AG09309 (cell line): ENCODE measurements at regions not wholly inside any gene's neighbourhood (a gene's known extent, or its start where the extent isn't known, plus 50 kb on each side); places are given as distances from the start of the nearest gene placed in this dataset.
"Not testable (repeated sequence)": the region's sequence is repeated elsewhere in the genome, so short reads cannot be mapped to it uniquely, and the experiment has no call there.

Experiments used
- DNase-seq: peaks from one replicate; pipeline ENCODE4 v3.0.0-alpha.2; 2010; ENCODE audit warnings: low read depth
- H3K4me3 ChIP-seq: 2 replicates; pipeline ENCODE4 v1.5.1; 2011; ENCODE audit warnings: mild to moderate bottlenecking, low read depth, low read length, moderate library complexity; ENCODE audit not compliant: control insufficient read depth
- CTCF ChIP-seq: IDR thresholded peaks from 2 replicates; pipeline ENCODE4 v1.5.1; 2011; ENCODE audit warnings: mild to moderate bottlenecking, low read depth, low read length, inconsistent platforms; ENCODE audit not compliant: insufficient read depth, control insufficient read depth; ENCODE audit errors: missing control alignments

DNA sequence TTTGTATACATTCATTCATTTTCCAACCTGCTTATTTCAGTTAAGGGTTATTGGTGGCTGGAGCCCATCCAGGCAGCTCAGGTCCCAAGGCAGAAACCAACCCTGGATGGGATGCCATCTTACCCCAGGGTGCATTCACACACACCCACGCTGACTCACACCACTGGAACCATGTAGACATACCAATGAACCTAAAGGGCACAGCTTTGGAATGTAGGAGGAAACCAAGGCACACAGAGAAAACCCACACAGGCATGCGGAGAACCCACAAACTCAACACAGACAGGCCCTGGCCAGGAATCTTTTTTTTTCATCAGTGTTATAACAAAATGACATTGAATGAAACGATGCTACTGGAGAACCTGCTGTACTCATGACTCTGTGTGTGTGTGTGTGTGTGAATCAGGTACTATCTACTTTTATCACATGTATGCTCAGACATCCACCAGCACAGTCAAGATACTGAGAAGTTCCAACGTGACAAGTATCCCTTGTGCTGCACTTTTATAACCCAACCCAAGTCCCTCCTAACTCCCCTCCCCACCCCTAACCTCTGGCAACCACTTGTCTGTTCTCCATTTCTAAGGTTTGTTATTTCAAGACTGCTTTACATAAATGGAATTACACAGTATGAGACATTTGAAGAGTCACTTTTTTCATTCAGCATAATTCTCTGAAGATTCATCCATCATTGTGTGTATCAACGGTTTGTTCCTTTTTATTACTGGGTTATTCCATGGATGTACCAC is 286.8 kb upstream of the PLD5 start:
- H3K4me3 ChIP-seq: no peak overlapping the region
- no peak for DNase-seq
- no peak for TF ChIP-seq CTCF

DNA sequence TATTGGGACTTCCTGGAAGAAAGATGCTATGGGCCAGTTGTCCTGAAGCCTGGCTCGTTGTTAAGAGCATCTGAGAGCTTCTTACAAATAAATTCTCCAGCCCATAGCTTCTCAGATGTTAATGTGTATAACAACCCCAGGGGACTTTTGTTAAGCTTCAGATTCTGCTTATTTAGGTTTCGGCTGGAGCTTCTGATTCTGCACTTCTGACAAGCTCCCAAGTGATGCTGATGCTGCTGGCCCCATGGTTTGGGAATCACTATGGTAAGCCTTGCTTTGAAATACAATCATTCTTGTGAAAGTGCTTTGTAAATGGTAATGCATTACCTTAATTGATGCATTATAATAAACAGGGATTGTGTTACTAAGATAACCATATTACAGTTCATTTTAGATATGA is 281.8 kb upstream of the PLD5 start:
- no peak for DNase-seq
- H3K4me3 ChIP-seq: no peak overlapping the region
- TF ChIP-seq CTCF: no peak

DNA sequence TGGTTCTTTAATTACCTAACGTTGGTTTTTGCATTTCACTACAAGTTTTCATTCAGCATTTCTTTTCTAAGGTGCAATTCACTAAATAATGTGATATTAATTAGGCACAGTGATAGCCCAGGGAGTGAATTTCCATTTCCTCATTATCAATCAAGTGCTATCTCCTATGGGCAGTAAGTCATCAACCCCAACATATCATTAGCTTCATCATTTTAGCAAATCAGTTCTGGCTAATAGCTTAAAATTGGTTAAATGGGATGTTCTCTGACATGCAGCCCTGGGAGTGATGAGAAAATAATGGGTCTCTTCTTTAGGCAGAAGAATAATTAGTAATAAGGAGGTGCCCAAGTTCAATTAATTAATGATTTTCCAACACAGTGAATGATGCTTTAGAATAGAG is 280.9 kb upstream of the PLD5 start:
- DNase-seq, H3K4me3 ChIP-seq: not testable (repeated sequence)

GRCh38 chr1:242802973-242803372 is 278.5 kb upstream of the PLD5 start:
- TF ChIP-seq CTCF: no peak
- H3K4me3 ChIP-seq: no peak overlapping the region
- DNase-seq: no peak

GRCh38 chr1:242800521-242800920 is 276.0 kb upstream of the PLD5 start:
- no peak overlapping the region for H3K4me3 ChIP-seq
- no peak for DNase-seq
- TF ChIP-seq CTCF: no peak

- H3K4me3 ChIP-seq: no peak overlapping the region
- no peak for DNase-seq
- TF ChIP-seq CTCF: no peak
Measured at GRCh38 chr1:242797856-242798255, 273.4 kb upstream of the PLD5 start.

DNA sequence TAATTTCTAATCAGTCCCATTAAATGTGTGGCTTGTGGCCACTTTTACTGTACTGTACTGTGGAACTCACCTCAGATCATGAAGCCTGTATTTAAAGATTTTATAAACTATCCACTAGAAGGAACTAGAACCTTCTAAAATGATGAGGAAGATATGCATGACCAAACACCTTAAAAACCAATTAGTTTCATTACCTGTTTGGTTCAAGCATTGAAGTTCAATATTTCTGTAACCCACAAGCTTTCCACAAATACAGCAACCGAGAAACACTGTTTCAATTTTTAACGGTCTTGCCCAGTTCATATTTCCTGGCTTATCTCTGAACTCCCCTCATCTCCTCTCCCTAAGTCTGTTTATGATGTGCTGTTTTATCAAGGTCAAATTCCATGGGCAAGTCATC is 264.3 kb upstream of the PLD5 start:
- no peak for DNase-seq
- H3K4me3 ChIP-seq: no peak overlapping the region
- TF ChIP-seq CTCF: no peak
